Renal cortex interstitium (tissue), 11 donors: ENCODE measurements at regions not wholly inside any gene's neighbourhood (a gene's known extent, or its start where the extent isn't known, plus 50 kb on each side); places are given as distances from the start of the nearest gene placed in this dataset.

Experiments used
- DNase-seq, 11 donors: peaks; one replicate each; pipeline ENCODE4 v3.0.0-alpha.2; 2013; ENCODE audit warnings: low read depth in 9 of 11, low spot score in 4 of 11; ENCODE audit errors: extremely low read depth in 1 of 11

DNA sequence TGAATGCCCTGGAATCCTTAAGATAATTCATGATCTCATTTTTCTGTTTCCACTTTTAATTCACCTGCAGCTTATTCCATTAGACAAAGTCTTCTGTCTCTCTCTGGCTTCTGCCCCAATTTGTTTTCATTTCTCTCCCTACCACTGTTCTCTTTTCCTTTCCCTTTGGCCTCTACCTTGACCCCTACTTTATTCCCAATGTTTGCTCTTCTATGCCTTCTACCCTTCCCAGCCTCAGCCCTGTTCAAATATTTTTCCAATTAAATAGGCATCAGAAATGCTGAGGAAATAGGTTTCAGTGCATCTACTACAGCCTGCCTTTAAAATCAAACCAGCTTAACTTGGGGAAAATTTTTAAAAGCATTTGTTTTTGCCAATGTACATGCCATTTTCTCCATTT is 443.7 kb upstream of the CWC22 start:
- DNase-seq, result no peak

DNA sequence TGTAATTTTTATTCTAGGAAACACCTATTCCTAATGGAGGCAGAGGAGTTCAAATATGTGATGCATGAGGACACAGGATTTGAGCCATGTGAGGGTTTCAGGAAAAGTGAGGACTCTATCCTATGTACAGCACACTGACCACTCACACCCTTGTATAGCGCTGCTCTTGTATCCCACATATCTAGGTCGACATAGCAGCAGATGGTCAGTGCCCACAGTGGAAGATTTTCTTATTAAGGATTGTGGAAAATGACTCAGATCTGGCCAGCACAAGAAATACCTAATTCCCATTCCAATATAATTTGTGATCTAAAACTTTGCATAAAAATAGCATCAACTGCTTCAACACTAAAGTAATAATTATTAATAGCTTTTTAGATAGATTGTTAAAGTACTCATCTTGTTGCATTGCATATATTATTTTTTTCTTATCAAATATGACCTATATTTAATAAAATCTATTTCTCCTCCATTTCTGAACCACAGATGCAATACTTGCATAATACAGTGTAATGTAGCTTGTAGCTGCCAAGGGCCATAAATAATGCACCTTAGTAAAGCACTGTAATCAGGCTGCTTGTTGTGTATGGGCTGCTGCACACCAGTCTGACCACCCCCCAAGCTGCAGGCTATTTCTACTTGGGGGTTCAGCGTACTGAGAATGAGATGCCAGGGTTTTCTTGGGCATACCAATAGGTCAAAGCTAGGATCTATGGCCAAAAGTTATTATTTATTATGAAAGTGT is 442.2 kb upstream of the CWC22 start:
- no peak for DNase-seq

DNA sequence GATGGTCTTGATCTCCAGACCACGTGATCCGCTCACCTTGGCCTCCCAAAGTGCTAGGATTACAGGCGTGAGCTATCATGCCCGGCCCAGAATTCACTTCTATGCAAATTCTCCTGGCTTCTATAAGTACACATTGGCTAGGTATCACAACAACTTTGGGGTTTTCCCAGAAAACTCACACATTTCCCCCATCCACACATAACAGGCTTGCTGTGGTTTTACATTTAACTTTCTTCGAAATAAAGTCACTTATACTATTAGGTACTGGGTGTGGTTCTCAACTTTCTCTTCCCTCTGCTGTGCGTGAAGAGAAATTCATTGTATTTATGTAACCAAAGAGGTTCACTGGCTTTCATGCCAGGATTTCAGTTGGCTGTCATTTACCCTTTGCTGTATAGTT is 439.4 kb upstream of the CWC22 start:
- no peak for DNase-seq

DNA sequence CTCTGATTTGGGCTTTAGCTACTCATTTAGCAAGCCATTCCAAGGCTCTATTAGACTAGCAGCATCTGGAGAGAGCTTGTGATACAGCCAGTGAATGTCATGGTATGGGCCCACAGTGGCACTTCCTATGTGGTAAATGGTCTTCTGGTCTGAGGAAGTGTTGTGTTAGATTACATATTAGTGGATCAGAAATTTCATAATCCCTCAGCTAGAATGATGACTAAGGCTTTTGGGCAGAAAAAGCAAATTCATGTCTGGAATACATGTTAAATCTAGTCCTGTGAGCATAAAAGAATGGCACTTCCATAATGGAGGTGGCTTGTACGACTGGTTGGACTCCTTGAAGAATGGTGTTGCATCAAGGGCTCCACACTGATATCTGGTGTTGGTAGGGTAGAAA is 436.8 kb upstream of the CWC22 start:
- no peak for DNase-seq

DNA sequence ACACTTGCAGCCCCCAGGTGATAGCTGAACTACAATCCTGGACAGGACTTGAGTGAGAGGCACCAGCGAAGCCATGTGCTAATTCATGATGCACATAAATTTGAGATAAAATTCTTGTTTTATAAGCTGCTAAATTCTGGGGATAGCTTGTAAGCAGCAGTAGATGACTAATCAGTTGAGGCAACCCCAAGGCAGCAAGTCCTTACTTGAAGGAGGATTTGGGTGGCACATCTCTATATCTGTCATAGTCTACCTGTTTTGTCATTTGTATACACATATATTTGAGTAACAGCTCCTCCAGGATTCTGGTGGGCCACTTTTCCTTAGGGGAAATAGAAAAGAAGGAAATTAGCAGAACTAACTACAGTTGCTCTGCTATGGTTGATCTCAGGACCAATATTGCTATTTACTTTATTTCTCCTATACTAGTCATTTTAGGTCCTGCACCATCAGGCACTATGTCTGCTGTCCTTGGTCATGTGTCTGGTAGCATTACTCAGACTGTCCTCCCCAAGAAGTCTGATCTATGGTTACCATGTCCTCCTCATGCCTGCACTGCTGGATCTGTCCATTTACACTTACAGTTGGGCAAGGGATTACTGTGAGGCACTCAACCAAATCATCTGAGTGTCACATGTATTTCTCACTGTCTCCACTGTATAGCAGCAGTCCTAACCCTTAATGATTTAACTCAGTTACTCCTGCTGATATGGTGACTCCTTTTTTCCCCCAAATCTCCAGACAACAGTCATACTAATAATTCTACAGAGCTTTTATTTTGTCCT is 436.0 kb upstream of the CWC22 start:
- no peak for DNase-seq

DNA sequence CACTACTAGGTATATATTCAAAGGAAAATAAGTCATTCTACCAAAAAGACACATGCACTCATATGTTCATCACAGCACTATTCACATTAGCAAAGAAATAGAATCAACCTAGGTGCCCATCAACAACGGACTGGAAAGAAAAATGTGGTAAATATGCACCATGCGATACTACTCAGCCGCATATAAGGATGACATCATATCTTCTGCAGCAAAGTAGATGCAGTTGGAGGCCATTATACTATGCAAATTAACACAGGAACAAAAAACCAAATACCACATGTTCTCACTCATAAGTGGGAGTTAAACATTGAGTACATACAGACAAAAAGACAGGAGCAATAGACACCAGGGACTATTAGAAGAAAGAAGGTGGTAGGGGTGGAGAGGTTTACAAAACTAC is 412.1 kb upstream of the CWC22 start:
- DNase-seq, result no peak

DNA sequence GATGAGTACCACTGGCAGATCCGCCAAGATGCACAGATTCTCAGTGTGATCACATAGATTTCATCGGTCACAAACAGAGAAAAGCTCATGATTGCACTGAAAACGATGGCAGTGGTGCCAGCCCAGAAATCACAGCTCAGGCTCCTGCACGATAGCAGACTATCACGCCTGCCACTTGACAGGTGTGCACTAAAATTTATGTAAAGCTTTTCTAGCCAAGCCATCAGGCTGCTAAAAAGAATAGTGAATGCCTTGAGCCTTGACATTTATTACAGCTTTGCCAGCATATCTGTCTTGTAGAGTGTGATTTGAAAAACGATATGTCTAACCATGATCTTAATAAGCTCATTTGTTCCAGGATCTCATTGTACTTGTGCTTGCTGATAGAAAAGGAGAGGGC is 409.5 kb upstream of the CWC22 start:
- no peak for DNase-seq

DNA sequence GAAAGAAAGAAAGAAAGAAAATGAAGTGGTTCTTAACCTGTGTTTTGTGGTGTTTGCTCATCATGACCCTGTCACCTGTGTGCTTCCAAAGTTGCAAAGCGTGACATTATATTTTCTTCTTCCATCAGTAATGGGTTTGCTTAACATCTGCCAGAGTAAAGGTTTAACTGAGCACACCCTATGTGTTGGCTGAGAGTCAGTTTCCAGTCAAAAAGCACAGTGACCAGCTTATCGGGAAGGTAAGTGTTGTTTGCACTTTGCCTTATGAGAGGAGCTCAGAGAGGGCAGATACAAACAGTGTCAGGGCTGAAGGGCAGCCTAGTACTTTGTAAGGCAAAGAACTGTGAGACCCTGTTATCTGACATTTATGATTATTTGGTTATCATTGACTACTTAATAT is 406.2 kb upstream of the CWC22 start:
- DNase-seq, result no peak

DNA sequence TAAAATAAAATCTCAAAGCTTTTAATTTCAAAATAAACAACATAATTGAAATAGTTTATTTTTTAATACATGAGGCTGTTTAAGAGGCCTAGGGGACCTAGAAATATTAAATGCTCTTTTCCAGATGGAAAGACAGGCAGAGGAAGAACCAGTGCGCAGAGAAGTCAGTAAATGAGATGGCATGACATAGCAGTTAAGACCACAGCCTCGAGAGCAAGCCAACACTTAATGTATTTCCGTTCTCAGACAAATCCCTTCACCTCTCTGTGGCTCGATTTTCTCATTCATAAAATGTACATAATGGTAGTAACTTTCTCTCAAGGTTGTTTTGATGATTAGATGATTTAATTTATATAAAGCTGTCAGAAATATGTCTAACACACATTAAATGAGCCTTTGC is 405.1 kb upstream of the CWC22 start:
- DNase-seq, result peak in 3 of 11 donors; percentile 2 to 7 (median 5)

DNA sequence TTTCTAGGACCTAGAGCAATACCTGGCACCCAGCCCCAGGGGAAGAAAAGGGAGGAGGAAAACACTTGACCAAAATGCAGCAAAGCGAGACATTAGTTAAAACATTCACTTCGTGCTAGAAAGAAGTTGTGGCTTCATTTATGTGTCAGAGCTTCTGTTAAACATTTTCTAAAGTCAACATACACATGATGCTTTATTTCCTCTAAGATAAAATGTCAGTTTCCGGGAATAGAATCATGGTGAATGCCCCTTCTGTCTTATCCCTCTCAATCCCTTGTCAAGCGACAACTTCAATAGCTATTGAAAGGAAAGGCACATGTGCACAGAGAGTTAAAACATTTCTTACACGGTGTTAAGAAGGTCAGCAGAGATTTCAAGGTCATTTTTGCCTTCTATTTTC is 404.6 kb upstream of the CWC22 start:
- DNase-seq, result peak in 9 of 11 donors; percentile 1 to 40 (median 11)

DNA sequence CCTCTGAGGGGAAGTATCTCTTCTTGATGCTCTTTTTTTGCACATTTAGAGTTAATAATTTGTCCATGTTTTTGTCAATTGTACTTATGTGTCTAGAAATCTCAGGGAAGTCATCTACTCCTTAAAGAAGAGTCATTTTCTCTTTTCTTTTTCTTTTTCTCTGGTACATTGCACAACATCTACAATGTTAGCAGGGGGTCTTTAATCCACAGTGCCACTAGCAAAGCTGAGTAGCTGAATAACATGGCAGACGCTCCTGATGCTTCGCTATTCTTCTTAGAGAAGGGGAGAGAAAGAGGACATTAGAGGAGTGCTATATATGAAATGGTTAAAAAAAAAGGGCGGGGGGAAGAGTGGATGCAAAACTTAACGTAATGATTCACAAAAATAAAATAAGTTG is 399.6 kb upstream of the CWC22 start:
- DNase-seq, result no peak

DNA sequence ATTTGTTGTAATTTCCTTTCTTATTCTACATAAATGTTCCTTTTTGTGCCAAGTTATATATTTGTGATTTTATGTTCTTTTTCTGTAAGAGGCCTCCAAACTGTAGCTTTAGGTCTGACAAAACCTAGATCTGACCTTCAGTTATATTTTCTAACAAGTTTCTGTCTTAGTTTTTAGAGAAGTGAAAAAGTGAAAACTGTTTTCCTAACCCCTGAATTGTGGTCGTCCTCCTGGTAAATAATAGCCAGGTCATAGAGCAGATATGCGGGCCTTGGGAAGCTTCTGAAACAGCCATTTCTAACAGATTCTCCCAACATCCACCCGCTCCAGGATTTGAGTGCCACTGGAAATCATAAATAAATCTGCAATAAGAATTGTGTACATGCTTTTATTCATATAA is 398.4 kb upstream of the CWC22 start:
- no peak for DNase-seq

DNA sequence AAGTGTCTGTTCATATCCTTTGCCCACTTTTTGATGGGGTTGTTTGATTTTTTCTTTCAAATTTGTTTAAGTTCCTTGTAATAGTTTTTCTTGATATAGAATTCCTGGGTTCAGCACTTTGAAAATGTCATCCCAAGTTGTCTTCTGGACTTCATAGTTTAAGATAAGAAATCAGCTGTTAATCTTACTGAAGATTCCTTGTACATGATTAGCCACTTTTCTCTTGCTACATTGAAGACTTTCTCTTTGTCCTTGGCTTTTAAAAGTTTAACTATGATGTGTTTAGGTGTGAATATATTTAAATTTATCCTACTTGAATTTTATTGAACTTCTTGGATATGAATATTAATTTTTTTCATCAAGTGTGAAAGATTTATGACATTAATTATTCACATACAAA is 387.2 kb upstream of the CWC22 start:
- no peak for DNase-seq

DNA sequence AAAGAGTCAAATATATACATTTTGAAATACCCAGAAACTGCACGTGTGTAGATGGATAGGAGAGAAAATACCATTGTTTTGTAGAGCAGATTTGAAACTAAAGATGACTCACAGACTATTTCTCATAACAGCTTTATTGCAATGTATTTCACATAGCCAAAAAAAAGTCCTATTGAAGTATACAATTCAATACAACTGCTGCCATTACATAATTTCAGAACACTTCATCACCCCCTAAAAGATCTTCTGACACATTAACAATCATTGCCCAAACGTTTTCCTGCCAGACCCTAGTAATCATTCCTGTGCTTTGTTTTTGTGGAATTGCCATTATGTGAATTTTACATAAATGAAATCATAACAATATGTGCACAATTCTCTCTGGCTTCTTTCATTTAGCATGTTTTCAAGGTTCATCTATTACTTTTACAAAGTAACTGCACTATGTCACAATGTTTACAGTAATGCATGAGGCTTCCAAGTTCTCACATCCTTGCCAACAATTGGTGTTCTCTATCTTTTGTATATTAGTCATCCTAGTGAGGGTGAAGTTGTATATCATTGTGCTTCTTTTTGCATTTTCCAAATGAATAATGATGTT is 378.6 kb upstream of the CWC22 start:
- DNase-seq, result no peak

DNA sequence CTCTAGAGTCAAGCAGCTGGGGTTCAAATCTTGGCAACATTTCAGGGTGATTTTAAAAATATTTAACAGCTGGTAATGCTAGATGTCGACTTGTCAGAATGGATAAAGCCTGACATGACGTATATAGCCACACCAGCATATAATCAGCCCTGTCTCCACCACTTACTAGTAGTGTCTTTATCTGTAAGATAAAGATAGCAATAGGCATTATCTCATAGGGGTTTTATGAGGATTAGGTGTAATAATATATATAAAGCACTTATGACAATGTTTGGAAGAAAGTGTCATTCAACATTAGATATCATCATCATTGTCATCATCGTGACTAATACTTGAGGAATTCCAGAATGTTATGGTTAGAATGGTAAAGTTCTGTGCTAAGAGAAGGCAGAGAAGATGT is 369.0 kb upstream of the CWC22 start:
- no peak for DNase-seq

DNA sequence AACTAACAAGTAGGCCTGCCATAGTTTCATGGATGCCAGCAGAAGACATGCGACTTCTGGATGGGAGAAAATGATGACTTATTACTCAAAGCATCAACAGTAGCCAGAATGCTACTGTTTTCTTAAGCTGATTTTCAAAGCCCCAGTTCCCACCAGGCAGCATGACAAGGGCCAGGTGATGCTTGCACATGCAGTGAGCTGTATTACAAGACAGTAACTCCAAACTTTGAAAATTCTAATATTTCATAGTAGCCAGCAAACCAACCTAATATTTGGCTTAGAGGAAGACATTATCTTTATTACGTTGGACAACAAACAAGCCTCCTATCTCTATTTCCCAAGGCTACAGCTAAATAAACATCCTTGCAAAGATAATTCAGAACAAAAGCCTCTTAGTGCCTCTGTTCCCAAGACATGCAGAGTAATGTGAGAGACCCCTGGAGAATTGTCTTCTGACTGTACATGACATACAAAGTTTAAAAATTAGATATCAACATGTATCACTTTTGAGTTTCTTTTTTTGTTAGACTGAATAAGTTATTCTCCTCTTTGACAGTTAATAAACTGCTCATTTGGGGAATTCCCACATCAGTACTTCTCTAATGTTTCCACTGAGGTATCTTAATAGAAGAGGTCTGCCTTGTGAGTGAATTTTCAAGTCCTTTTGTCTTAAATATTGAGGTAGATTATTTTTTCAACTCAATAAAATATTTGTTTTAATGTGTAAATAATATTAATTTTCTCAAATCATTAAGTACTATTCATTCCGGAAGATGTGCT is 367.6 kb upstream of the CWC22 start:
- no peak for DNase-seq

DNA sequence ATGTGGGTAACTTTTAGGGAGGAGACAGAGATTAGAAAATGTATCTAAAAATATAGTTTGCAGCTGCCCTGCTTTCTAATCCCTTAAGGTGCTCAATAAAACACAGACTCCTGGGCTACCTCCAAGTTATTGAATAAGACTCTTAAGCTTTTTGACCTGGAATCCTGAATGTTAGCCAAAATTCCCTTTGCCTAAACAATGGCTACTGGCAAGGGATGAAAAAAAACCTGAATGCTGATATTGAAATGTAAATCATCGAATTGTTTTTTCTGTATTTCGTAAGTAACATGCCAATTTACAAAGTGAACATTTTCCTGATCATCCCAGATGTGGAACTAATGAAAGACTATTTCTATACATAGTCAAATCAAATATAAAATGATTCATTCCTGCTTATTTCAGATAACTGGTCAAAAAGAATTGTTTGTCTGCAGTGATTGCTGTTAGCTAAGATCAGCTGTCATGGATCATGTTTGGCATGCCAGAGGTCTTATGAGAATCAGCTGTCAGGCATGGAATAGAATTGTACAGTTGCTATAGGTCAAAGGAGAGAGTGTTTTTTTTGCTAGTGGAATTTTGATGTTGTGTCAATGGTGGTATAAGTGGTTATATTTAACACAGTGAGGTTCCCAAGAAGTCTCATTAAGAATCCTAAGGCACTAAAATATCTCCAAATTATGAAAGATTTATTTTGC is 363.6 kb upstream of the CWC22 start:
- no peak for DNase-seq

DNA sequence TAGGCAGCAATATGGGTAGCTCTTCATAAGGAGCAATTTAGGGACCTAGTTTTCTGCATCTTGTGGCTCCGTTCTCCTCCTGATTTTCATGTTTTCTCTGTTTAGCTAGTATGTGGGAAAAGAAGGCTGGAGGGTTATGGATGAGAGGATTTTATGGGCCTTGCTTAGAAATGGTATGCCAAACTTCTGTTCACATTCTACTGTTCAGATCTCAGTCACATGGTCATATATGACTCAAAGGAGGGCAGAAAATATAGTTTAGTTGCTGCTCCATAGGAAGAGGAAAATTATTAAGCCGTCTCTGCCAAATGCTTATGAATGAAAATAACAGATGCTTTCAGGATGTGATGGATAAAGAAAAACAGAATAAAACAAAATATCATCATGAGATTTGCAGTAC is 361.8 kb upstream of the CWC22 start:
- no peak for DNase-seq

DNA sequence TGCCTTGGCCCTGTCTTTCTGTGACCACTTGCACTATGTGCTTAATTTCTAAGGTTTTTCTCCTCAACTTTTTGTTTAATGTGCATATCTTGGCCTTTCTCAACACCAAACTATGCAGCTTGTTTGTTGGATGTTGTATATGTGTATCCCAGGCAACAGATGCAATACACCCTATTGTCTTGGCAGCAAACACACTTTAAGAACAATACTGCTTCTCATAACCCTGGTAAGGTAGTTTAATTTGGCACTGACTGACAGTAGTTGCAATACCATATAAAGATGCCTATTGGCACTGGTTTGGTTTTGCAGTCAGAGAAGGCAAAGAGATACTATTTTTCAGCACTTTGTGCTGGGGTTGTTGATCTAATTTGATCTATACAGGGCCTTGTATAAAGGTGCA is 360.7 kb upstream of the CWC22 start:
- DNase-seq, result peak in 1 of 11 donors; percentile 15
